WTC11 (cell line): ENCODE measurements at regions not wholly inside any gene's neighbourhood (a gene's known extent, or its start where the extent isn't known, plus 50 kb on each side); places are given as distances from the start of the nearest gene placed in this dataset.

ENCODE experiments used
- ATAC-seq: fragments of 200-7000 bp; cut with Tn5 transposase; 2 replicates; pipeline ENCODE4 v1.10.0; 2021; ENCODE audit warnings: mild to moderate bottlenecking, moderate library complexity
- CTCF ChIA-PET: fragments of 300-600 bp; sonication (Branson Sonifier 250); formaldehyde crosslinking; loops from one replicate; lab custom pipeline; 2021; ENCODE audit warnings: antibody characterized with exemption; lab: Charles Lee
- POLR2A ChIA-PET: fragments of 350-600 bp; sonication (Branson Sonifier 250); formaldehyde crosslinking; loops from one replicate; lab custom pipeline; 2021; ENCODE audit warnings: antibody characterized with exemption; lab: Charles Lee
- DNase-seq: peaks from one replicate; pipeline ENCODE4 v3.0.0; 2021; ENCODE audit warnings: low spot score
- H3K27ac Mint-ChIP-seq: 2 replicates; pipeline ENCODE4 v1.8.0; 2021; ENCODE audit warnings: mixed read lengths
- H3K27me3 Mint-ChIP-seq: 2 replicates; pipeline ENCODE4 v1.8.0; 2021; ENCODE audit warnings: low read depth, mild to moderate bottlenecking, moderate library complexity, mixed read lengths
- H3K36me3 Mint-ChIP-seq: 2 replicates; pipeline ENCODE4 v1.8.0; 2021; ENCODE audit warnings: mixed read lengths
- H3K4me1 Mint-ChIP-seq: 2 replicates; pipeline ENCODE4 v1.8.0; 2022; ENCODE audit warnings: mixed read lengths
- H3K4me3 Mint-ChIP-seq: 2 replicates; pipeline ENCODE4 v1.8.0; 2021; ENCODE audit warnings: mild to moderate bottlenecking, moderate library complexity, mixed read lengths
- H3K9me3 Mint-ChIP-seq: 2 replicates; pipeline ENCODE4 v1.8.0; 2021; ENCODE audit warnings: mixed read lengths
- CBFB ChIP-seq: sonication (generic); formaldehyde crosslinking; IDR thresholded peaks from 2 replicates; pipeline ENCODE4 v1.8.1; 2022; ENCODE audit warnings: mild to moderate bottlenecking, low read depth, missing genetic modification reagents
- CREB1 ChIP-seq: sonication (generic); formaldehyde crosslinking; IDR thresholded peaks from 2 replicates; pipeline ENCODE4 v1.8.0; 2023; ENCODE audit warnings: mild to moderate bottlenecking, missing genetic modification reagents
- ESRRA ChIP-seq: sonication (generic); formaldehyde crosslinking; IDR thresholded peaks from 2 replicates; pipeline ENCODE4 v1.8.1; 2022; ENCODE audit warnings: mild to moderate bottlenecking, missing genetic modification reagents, borderline replicate concordance
- KAT7 ChIP-seq: sonication (generic); formaldehyde crosslinking; IDR thresholded peaks from 2 replicates; pipeline ENCODE4 v1.8.1; 2023; ENCODE audit warnings: missing genetic modification reagents, mild to moderate bottlenecking, borderline replicate concordance
- NFE2L1 ChIP-seq: sonication (generic); formaldehyde crosslinking; IDR thresholded peaks from 2 replicates; pipeline ENCODE4 v1.8.1; 2023; ENCODE audit warnings: missing genetic modification reagents
- NR2C2 ChIP-seq: sonication (generic); formaldehyde crosslinking; IDR thresholded peaks from 2 replicates; pipeline ENCODE4 v1.8.0; 2022; ENCODE audit warnings: mild to moderate bottlenecking, missing genetic modification reagents
- PRRX2 ChIP-seq: fragments of 250-450 bp; sonication (Bioruptor Pico); IDR thresholded peaks from 2 replicates; pipeline ENCODE4 v1.8.0; 2021; ENCODE audit warnings: mild to moderate bottlenecking
- TEAD1 ChIP-seq: sonication (generic); formaldehyde crosslinking; IDR thresholded peaks from 2 replicates; pipeline ENCODE4 v1.8.0; 2022; ENCODE audit warnings: mild to moderate bottlenecking, missing genetic modification reagents
- ZNF138 ChIP-seq: sonication (generic); formaldehyde crosslinking; conservative IDR thresholded peaks from 2 replicates; pipeline ENCODE4 v1.8.1; 2022; ENCODE audit warnings: mild to moderate bottlenecking, moderate library complexity, missing genetic modification reagents
- ZNF232 ChIP-seq: sonication (generic); formaldehyde crosslinking; IDR thresholded peaks from 2 replicates; pipeline ENCODE4 v1.8.0; 2022; ENCODE audit warnings: mild to moderate bottlenecking, missing genetic modification reagents
- ZNF317 ChIP-seq: sonication (generic); formaldehyde crosslinking; IDR thresholded peaks from 2 replicates; pipeline ENCODE4 v1.8.1; 2023; ENCODE audit warnings: low read depth, mild to moderate bottlenecking, moderate library complexity, missing genetic modification reagents, borderline replicate concordance
- ZNF416 ChIP-seq: fragments of 250-450 bp; sonication (Bioruptor Pico); IDR thresholded peaks from 2 replicates; pipeline ENCODE4 v1.9.0; 2021; ENCODE audit warnings: mild to moderate bottlenecking, inconsistent platforms
- ZNF423 ChIP-seq: fragments of 250-450 bp; sonication (Bioruptor Pico); IDR thresholded peaks from 2 replicates; pipeline ENCODE4 v2.1.2; 2022; ENCODE audit warnings: mild to moderate bottlenecking, moderate library complexity
- TF ChIP-seq, protein P1 (sequence below): fragments of 250-450 bp; sonication (Bioruptor Pico); IDR thresholded peaks from 2 replicates; pipeline ENCODE4 v1.9.0; 2021; ENCODE audit warnings: moderate library complexity, mild to moderate bottlenecking, inconsistent platforms, borderline replicate concordance
- TF ChIP-seq, protein P2 (sequence below): sonication (generic); formaldehyde crosslinking; IDR thresholded peaks from 2 replicates; pipeline ENCODE4 v1.8.1; 2022; ENCODE audit warnings: mild to moderate bottlenecking, missing genetic modification reagents, moderate library complexity, borderline replicate concordance
- TF ChIP-seq, protein P3 (sequence below): fragments of 250-450 bp; sonication (Bioruptor Pico); IDR thresholded peaks from 2 replicates; pipeline ENCODE4 v1.9.0; 2021; ENCODE audit warnings: mild to moderate bottlenecking
- TF ChIP-seq, protein P4 (sequence below): sonication (generic); formaldehyde crosslinking; IDR thresholded peaks from 2 replicates; pipeline ENCODE4 v1.8.1; 2023; ENCODE audit warnings: mild to moderate bottlenecking, missing genetic modification reagents, moderate library complexity
- TF ChIP-seq, protein P5 (sequence below): sonication (generic); formaldehyde crosslinking; IDR thresholded peaks from 2 replicates; pipeline ENCODE4 v1.8.1; 2023; ENCODE audit warnings: mild to moderate bottlenecking, missing genetic modification reagents, moderate library complexity
- TF ChIP-seq, protein P6 (sequence below): sonication (generic); formaldehyde crosslinking; IDR thresholded peaks from 2 replicates; pipeline ENCODE4 v1.8.0; 2022; ENCODE audit warnings: mild to moderate bottlenecking, missing genetic modification reagents
- TF ChIP-seq, protein P7 (sequence below): sonication (generic); formaldehyde crosslinking; IDR thresholded peaks from 2 replicates; pipeline ENCODE4 v1.8.1; 2022; ENCODE audit warnings: mild to moderate bottlenecking, moderate library complexity, missing genetic modification reagents
- TF ChIP-seq, protein P8 (sequence below): sonication (generic); formaldehyde crosslinking; IDR thresholded peaks from 2 replicates; pipeline ENCODE4 v1.8.0; 2022; ENCODE audit warnings: mild to moderate bottlenecking, missing genetic modification reagents

DNA sequence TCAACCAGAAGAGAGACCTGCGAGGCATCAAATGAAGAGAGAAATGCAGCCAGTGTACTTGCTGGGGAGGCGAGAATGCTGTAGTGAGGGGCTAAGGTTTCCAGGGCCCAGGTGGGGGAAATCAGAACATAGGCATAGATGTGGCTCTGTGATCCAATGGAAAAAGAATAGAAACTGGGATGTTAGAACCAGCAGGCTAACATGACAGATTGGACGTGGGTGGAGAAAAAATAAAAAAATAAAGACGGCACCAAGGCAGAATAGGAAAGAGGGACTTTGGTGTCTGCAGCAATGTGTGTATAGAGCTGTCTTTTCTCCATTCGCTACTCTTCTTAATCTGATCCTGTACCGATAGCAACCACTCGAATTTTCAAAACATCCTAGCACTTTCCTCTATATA, 381.0 kb upstream of the NBEA start (continued):
- TF ChIP-seq ESRRA (CRISPR knock-in tag) (no peak), ZNF232 (CRISPR knock-in tag) (no peak), CBFB (CRISPR knock-in tag) (no peak), ZNF416 (CRISPR knock-in tag) (no peak), CREB1 (no peak), PRRX2 (CRISPR knock-in tag) (no peak), ZNF423 (CRISPR knock-in tag) (no peak)
- TF ChIP-seq, protein P1, sequence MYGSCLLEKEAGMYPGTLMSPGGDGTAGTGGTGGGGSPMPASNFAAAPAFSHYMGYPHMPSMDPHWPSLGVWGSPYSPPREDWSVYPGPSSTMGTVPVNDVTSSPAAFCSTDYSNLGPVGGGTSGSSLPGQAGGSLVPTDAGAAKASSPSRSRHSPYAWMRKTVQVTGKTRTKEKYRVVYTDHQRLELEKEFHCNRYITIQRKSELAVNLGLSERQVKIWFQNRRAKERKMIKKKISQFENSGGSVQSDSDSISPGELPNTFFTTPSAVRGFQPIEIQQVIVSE: no peak
- TF ChIP-seq, protein P2, sequence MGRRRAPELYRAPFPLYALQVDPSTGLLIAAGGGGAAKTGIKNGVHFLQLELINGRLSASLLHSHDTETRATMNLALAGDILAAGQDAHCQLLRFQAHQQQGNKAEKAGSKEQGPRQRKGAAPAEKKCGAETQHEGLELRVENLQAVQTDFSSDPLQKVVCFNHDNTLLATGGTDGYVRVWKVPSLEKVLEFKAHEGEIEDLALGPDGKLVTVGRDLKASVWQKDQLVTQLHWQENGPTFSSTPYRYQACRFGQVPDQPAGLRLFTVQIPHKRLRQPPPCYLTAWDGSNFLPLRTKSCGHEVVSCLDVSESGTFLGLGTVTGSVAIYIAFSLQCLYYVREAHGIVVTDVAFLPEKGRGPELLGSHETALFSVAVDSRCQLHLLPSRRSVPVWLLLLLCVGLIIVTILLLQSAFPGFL: no peak
- TF ChIP-seq, protein P3, sequence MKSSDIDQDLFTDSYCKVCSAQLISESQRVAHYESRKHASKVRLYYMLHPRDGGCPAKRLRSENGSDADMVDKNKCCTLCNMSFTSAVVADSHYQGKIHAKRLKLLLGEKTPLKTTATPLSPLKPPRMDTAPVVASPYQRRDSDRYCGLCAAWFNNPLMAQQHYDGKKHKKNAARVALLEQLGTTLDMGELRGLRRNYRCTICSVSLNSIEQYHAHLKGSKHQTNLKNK: no peak
- TF ChIP-seq, protein P4, sequence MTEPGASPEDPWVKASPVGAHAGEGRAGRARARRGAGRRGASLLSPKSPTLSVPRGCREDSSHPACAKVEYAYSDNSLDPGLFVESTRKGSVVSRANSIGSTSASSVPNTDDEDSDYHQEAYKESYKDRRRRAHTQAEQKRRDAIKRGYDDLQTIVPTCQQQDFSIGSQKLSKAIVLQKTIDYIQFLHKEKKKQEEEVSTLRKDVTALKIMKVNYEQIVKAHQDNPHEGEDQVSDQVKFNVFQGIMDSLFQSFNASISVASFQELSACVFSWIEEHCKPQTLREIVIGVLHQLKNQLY (CRISPR knock-in tag): no peak
- TF ChIP-seq, protein P5, sequence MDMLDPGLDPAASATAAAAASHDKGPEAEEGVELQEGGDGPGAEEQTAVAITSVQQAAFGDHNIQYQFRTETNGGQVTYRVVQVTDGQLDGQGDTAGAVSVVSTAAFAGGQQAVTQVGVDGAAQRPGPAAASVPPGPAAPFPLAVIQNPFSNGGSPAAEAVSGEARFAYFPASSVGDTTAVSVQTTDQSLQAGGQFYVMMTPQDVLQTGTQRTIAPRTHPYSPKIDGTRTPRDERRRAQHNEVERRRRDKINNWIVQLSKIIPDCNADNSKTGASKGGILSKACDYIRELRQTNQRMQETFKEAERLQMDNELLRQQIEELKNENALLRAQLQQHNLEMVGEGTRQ (CRISPR knock-in tag): no peak

DNA sequence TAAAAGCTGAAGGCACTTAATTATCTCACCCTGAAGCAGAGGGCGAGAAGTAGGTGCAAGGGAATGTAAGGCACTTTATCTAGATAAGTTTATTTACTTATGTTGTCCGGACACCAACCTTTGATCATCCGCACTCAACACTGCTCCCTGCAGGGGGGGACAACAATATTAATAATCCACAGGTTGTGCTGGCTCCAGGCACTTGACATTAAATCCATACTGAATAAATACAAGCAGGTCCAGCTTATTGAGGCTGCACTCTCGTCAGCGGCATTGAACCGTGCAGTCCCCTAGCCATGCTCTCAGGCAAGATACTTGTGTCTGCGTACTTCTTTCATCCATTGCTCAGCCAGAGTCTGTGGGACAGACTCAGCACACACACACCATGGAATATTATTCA, 374.5 kb upstream of the NBEA start:
- H3K4me3 Mint-ChIP-seq: no peak overlapping the region
- H3K4me1 Mint-ChIP-seq: no peaks in the 10 kb centered on the region
- ChIA-PET POLR2A (no interaction called here), CTCF (no interaction called here)
- ATAC-seq: no peak
- no peak for DNase-seq
- H3K27ac Mint-ChIP-seq: no peak overlapping the region
- no peaks in the 10 kb centered on the region; the same call in 1 of the 2 replicates for H3K27me3 Mint-ChIP-seq
- H3K36me3 Mint-ChIP-seq: no peaks in the 10 kb centered on the region
- peaks cover under 1% of the 10 kb centered on the region; the same call in 1 of the 2 replicates for H3K9me3 Mint-ChIP-seq
- TF ChIP-seq, protein P6, sequence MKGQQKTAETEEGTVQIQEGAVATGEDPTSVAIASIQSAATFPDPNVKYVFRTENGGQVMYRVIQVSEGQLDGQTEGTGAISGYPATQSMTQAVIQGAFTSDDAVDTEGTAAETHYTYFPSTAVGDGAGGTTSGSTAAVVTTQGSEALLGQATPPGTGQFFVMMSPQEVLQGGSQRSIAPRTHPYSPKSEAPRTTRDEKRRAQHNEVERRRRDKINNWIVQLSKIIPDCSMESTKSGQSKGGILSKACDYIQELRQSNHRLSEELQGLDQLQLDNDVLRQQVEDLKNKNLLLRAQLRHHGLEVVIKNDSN (CRISPR knock-in tag): no peak
- TF ChIP-seq, protein P7, sequence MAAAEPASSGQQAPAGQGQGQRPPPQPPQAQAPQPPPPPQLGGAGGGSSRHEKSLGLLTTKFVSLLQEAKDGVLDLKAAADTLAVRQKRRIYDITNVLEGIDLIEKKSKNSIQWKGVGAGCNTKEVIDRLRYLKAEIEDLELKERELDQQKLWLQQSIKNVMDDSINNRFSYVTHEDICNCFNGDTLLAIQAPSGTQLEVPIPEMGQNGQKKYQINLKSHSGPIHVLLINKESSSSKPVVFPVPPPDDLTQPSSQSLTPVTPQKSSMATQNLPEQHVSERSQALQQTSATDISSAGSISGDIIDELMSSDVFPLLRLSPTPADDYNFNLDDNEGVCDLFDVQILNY (CRISPR knock-in tag): no peak
- TF ChIP-seq KAT7 (CRISPR knock-in tag) (no peak), ZNF317 (CRISPR knock-in tag) (no peak), TEAD1 (CRISPR knock-in tag) (no peak), NFE2L1 (CRISPR knock-in tag) (no peak), ZNF138 (CRISPR knock-in tag) (no peak), NR2C2 (CRISPR knock-in tag) (no peak)
- TF ChIP-seq, protein P8, sequence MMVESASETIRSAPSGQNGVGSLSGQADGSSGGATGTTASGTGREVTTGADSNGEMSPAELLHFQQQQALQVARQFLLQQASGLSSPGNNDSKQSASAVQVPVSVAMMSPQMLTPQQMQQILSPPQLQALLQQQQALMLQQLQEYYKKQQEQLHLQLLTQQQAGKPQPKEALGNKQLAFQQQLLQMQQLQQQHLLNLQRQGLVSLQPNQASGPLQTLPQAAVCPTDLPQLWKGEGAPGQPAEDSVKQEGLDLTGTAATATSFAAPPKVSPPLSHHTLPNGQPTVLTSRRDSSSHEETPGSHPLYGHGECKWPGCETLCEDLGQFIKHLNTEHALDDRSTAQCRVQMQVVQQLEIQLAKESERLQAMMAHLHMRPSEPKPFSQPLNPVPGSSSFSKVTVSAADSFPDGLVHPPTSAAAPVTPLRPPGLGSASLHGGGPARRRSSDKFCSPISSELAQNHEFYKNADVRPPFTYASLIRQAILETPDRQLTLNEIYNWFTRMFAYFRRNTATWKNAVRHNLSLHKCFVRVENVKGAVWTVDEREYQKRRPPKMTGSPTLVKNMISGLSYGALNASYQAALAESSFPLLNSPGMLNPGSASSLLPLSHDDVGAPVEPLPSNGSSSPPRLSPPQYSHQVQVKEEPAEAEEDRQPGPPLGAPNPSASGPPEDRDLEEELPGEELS (CRISPR knock-in tag): no peak
- TF ChIP-seq, all 79 proteins: peak for 0
